Transverse colon (tissue), 3 donors: ENCODE measurements at regions not wholly inside any gene's neighbourhood (a gene's known extent, or its start where the extent isn't known, plus 50 kb on each side); places are given as distances from the start of the nearest gene placed in this dataset.

Experiments
- CTCF ChIP-seq, 5 experiments: fragments of 200-600 bp in 3 of 5; fragments of 450-650 bp in 2 of 5; sonication (generic) in 3 of 5; IDR thresholded peaks; 1 replicate in 2 of 5; 2 replicates in 3 of 5; pipeline ENCODE4 v1.5.1; 2016 to 2017; ENCODE audit warnings: antibody characterized with exemption in 5 of 5, inconsistent platforms in 3 of 5, mild to moderate bottlenecking in 2 of 5, moderate library complexity in 1 of 5
- POLR2A ChIP-seq: fragments of 450-650 bp; IDR thresholded peaks from one replicate; pipeline ENCODE4 v1.6.1; 2016; ENCODE audit warnings: antibody characterized with exemption, mild to moderate bottlenecking, moderate library complexity

GRCh38 chr18:1149709-1150108 lies 245.0 kb downstream of the ADCYAP1 start:
- TF ChIP-seq CTCF (IDR thresholded peaks at IDR 0.05), result no peak
- TF ChIP-seq POLR2A, result no peak
